ENCODE measurements at regions not wholly inside any gene's neighbourhood (a gene's known extent, or its start where the extent isn't known, plus 50 kb on each side); places are given as distances from the start of the nearest gene placed in this dataset.
"Not testable (repeated sequence)": the region's sequence is repeated elsewhere in the genome, so short reads cannot be mapped to it uniquely, and the experiment has no call there.

DNA sequence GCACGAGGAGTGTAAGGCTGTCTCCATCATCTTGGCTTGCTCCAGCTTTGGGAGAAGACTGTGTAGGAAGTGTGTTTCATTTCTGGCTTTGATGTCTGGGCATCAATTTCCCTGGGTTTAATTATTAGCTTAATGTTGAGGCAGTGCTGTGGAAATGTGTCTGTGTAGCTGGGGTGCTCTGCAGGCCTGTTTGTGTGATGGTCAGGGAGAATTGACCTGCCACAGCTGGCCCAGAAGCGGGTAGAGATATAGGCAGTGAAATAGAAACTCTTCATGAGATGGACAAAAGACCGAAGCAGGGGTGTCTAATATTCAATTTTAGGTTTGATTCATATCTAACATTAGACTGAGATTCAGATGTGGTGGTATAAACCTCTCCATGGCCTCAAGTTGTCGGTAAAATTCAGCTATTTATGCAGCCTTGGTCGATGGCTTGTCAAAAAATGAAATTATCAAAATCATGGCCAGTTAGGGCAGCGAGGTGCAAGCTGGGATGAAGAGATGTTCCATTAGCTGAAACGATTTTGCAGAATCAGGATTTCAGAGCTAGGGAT lies 95.3 kb upstream of the SNX9 start:
- Histone ChIP-seq H3K27ac (no peak overlapping the region), H3K36me3 (no peaks in the 10 kb centered on the region), H3K4me3 (no peak overlapping the region), H3K9me3 (replicated peaks) (peaks cover 7% of the 10 kb centered on the region; the same call in 1 of the 2 replicates), H3K27me3 (replicated peaks) (0 out of 2 replicates have a peak, but pooled peaks cover 3% of the 10 kb centered on the region), H3K4me1 (replicated peaks) (no peaks in the 10 kb centered on the region)
- DNase-seq (ENCODE audit: low read depth in 1 of 2, low spot score in 2 of 2) = no peak

DNA sequence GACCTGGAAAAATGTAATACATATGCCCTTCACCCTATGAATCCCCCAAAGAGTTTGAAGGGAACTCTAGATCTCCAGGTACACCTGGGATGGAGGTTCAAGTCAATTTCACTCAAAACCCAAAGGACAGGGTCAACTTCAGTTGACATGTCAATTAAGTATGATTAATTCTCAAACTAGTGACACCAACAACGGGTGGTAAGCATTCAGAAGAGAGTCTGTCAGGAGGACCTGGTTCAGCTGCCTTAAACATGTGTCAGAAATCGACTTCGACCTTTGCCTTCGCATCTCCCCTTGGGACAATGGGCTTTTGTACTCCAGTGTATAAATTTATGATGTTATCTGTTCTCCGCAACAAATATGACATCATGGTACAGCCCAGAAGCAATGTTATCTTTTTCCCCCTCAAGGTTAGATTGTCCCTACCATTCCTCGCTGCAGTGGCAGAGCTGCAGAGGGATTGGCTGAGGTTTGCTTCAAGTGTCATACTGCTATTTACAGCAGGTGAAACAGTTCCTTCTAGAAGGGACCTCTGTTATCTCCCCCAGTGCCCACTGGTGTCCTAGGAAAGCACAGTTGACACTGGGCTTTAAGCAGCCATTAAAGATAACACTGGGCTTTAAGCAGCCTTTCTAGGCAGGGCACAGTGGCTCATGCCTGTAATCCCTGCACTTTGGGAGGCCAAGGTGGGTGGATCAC lies 94.7 kb upstream of the SNX9 start:
- no peak for DNase-seq (ENCODE audit: low read depth in 1 of 2, low spot score in 2 of 2)
- Histone ChIP-seq H3K4me3 (no peak overlapping the region), H3K9me3 (replicated peaks) (peaks cover 7% of the 10 kb centered on the region; the same call in 1 of the 2 replicates), H3K27ac (no peak overlapping the region), H3K36me3 (no peaks in the 10 kb centered on the region), H3K4me1 (replicated peaks) (no peaks in the 10 kb centered on the region), H3K27me3 (replicated peaks) (0 out of 2 replicates have a peak, but pooled peaks cover 3% of the 10 kb centered on the region)

DNA sequence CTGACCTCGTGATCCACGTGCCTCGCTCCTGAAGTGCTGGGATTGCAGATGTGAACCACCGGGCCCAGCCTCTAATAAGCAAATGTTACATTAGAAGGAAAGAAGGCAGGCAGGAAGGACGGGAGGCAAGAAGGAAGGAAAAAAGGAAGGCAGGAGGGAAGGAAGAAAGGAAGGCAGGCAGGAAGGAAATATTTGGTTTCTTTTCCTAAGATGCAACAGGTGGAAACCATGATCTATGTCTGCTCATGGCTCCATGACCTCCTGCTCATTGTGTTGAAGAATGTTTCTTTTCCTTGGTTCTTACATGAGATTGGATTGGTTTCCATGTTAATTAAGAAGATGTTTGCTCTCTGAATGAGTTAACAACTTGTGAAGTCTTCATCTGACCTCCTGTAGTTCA lies 91.8 kb upstream of the SNX9 start:
- no peak for DNase-seq (ENCODE audit: low read depth in 1 of 2, low spot score in 2 of 2)
- Histone ChIP-seq H3K27ac (no peak overlapping the region), H3K4me3 (no peak overlapping the region), H3K4me1 (replicated peaks) (no peaks in the 10 kb centered on the region), H3K27me3 (replicated peaks) (no peaks in the 10 kb centered on the region), H3K9me3 (replicated peaks) (no peaks in the 10 kb centered on the region), H3K36me3 (no peaks in the 10 kb centered on the region)

DNA sequence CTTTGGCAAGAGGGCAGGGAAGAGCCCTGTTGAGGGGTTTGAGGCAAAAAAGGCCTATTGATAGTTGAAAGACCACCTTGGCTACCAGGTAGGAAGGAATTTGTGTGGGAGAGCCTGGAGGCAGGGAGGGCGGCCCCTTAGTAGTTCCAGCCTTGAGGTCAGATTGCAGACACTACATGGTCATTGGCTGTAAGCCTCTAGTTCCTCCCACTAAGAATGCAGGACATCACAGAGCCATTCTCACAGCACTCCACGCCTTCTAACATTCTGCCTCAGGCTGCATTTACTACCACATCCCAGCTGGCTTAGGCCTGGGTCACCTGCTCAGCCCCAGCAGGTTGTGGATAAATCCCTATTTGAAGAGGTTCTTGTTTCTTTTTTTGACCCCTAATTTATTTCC lies 91.0 kb upstream of the SNX9 start:
- Histone ChIP-seq H3K27ac (no peak overlapping the region), H3K4me3 (no peak overlapping the region), H3K9me3 (replicated peaks) (no peaks in the 10 kb centered on the region), H3K36me3 (no peaks in the 10 kb centered on the region), H3K27me3 (replicated peaks) (no peaks in the 10 kb centered on the region), H3K4me1 (replicated peaks) (no peaks in the 10 kb centered on the region)
- no peak for DNase-seq (ENCODE audit: low read depth in 1 of 2, low spot score in 2 of 2)

DNA sequence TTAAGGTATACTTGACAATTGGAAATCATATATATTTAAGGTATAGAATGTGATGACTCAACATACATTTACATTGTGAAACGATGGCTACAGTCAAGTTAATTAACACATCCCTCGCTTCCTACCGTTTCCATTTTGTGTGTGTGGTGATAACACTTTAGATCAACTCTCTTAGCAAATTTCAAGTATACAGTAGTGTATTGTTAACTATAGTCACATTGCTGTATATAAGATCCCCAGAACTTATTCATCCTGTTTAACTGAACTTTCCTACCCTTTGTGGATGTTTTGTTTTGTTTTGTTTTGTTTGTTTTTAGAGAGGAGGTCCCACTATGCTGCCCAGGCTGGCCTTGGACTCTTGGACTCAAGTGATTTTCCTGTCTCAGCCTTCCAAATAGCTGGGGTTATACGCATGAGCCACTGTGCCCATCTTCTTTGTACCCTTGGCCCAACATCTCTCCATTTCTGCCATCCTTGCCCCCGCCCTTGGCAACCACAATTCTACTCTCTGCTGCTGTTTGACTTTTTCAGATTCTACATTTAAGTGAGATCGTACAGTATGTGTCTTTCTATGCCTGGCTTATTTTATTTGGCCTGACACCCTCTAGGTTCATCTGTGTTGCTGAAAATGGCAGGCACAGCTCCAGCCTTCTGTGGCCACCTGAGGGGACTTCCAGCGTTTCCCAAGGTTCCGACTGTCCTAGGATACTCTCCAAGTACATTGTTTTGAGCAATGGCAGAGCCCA lies 90.5 kb upstream of the SNX9 start:
- DNase-seq (ENCODE audit: low read depth in 1 of 2, low spot score in 2 of 2) = no peak
- Histone ChIP-seq H3K27ac (no peak overlapping the region), H3K4me1 (replicated peaks) (no peaks in the 10 kb centered on the region), H3K4me3 (no peak overlapping the region), H3K27me3 (replicated peaks) (no peaks in the 10 kb centered on the region), H3K36me3 (no peaks in the 10 kb centered on the region), H3K9me3 (replicated peaks) (no peaks in the 10 kb centered on the region)

DNA sequence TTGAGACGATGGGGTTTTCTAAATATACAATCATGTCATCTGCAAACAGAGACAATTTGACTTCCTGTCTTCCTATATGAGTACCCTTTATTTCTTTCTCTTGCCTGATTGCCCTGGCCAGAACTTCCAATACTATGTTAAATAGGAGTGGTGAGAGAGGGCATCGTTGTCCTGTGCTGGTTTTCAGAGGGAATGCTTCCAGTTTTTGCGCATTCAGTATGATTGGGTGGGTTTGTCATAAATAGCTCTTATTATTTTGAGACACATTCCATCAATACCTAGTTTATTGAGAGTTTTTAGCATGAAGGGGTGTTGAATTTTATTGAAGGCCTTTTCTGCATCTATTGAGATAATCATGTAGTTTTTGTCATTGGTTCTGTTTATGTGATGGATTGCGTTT lies 86.5 kb upstream of the SNX9 start:
- not testable (repeated sequence) for DNase-seq (ENCODE audit: low read depth in 1 of 2, low spot score in 2 of 2); H3K36me3 ChIP-seq; H3K27ac ChIP-seq; H3K27me3 ChIP-seq (replicated peaks); H3K4me1 ChIP-seq (replicated peaks); H3K4me3 ChIP-seq; H3K9me3 ChIP-seq (replicated peaks)

DNA sequence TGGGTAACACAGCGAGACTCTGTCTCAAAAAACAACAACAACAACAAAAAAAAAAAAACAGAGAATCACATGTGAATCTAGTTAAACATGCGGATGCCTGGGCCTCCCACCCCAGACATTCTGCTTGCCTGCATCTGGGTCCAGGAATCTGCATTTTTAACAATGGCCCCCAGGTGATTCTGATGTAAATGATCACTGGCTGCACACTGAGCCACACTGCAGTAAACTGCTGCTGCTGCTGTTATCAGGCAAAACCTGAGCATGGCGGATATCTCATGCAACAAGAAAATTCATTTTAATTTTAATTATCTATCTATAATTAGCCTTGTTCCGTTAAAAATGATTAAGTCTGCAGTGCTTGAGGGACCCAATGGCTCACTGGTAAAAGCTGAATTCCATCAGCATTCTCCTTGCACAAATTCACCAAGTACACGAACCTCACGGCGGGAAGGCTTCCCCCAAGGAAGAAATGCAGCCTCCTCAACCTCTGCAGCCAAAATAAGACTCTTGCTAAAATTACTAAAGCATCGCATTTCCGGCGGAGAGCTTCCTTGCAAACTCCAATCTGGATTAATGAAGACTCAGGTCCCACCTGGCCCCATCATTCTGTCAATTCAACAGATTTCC lies 81.6 kb upstream of the SNX9 start:
- DNase-seq (ENCODE audit: low read depth in 1 of 2, low spot score in 2 of 2) = no peak
- Histone ChIP-seq H3K4me3 (no peak overlapping the region), H3K9me3 (replicated peaks) (no peaks in the 10 kb centered on the region), H3K36me3 (no peaks in the 10 kb centered on the region), H3K27me3 (replicated peaks) (0 out of 2 replicates have a peak, but pooled peaks cover 3% of the 10 kb centered on the region), H3K4me1 (replicated peaks) (no peaks in the 10 kb centered on the region), H3K27ac (no peak overlapping the region)

DNA sequence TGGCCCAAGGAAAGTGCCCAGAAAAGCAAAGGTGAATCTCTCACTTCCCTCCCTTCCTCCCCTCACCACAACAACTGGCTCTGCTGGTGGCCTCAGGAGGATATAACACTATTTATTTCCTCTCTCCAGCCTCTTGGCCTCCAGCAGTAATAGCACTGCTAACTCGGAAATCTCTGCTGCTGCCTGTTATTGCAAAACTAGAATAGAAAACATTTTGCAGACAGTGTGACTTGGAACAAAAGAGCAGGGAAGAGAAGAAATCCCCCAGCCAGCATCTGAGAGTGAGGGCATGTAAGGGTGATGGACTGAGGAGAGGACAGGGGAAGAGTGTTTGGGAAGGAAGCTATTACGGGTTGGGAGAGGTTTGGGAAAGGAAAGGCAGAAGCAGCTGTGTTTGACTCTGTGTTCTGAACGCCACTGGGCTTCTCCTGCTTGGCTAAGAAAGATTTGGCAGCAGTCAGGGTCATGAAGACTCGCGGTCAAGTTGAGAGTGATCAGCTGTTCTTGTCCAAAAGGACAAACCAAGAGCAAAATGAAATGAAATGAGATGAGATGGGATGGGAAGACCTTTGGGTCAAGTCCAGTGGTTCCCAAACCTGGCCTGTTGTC lies 81.0 kb upstream of the SNX9 start:
- Histone ChIP-seq H3K4me1 (replicated peaks) (no peaks in the 10 kb centered on the region), H3K4me3 (no peak overlapping the region), H3K9me3 (replicated peaks) (no peaks in the 10 kb centered on the region), H3K27ac (no peak overlapping the region), H3K36me3 (no peaks in the 10 kb centered on the region), H3K27me3 (replicated peaks) (0 out of 2 replicates have a peak, but pooled peaks cover 3% of the 10 kb centered on the region)
- DNase-seq (ENCODE audit: low read depth in 1 of 2, low spot score in 2 of 2) = no peak

DNA sequence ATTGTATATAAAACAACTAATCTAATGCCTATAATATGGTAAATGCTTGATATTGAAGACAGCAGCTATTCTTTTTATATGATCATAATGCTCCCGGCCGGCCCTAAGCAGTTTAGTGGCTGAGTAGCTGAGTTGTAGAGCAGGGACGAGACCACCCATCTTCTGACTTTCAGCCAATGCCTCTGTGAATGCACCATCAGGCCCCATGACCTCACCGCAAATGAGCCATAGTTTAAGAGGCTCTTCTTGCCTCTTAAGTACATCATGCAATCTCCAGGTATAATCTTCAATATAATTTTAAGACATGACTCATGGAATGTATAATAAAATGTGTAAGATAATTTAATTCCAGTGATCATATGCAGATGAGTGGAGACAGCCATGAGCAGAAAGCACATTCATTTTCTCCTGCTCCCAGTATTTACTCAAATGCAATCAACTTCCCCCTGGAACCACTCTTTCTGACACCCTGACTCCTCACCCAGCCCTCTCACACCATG lies 78.9 kb upstream of the SNX9 start:
- no peak overlapping the region for H3K27ac ChIP-seq
- H3K9me3 ChIP-seq (replicated peaks) = no peaks in the 10 kb centered on the region
- peaks cover 3% of the 10 kb centered on the region; the same call in 1 of the 2 replicates for H3K27me3 ChIP-seq (replicated peaks)
- no peaks in the 10 kb centered on the region for H3K36me3 ChIP-seq
- no peaks in the 10 kb centered on the region for H3K4me1 ChIP-seq (replicated peaks)
- H3K4me3 ChIP-seq = no peak overlapping the region
- DNase-seq (ENCODE audit: low read depth in 1 of 2, low spot score in 2 of 2) = no peak

DNA sequence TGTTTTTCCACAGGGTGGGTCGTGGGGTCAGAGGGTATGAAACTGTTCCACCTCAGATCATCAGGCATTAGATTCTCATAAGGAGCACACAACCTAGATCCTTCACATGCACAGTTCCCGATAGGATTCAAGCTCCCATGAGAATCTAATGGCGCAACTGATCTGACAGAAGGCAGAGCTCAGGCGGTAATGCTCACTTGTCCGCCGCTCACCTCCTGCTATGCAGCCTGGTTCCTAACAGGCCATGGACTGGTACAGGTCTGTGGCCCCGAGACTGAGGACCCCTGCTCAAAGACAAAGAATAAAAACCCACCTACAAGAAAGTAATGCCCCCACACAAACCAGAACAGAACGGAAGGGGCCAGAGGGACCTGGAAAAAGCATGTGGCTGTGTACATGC lies 76.1 kb upstream of the SNX9 start:
- Histone ChIP-seq H3K9me3 (replicated peaks) (no peaks in the 10 kb centered on the region), H3K4me1 (replicated peaks) (no peaks in the 10 kb centered on the region), H3K27me3 (replicated peaks) (peaks cover 3% of the 10 kb centered on the region; the same call in 1 of the 2 replicates), H3K36me3 (no peaks in the 10 kb centered on the region), H3K27ac (no peak overlapping the region), H3K4me3 (no peak overlapping the region)
- DNase-seq (ENCODE audit: low read depth in 1 of 2, low spot score in 2 of 2) = no peak

DNA sequence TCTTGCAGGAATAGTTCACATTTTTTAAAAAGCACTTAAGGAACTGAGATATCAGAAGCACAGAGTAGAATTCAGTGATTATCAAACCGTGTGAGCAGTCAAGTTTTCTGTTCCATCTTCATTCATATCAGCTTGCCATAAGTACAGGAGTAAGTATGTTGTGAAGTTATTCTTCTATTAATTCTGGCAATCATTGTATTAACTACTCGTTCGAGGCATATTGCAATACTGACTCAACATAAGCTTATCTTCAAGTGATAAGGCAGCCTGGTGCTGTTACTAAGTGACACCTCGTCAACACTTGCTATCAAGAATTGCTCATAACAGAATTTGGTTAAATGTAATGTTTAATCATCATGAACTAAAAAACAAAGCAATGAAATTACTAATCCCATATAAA lies 75.7 kb upstream of the SNX9 start:
- DNase-seq (ENCODE audit: low read depth in 1 of 2, low spot score in 2 of 2) = no peak
- no peak overlapping the region for H3K27ac ChIP-seq
- peaks cover 3% of the 10 kb centered on the region; the same call in 1 of the 2 replicates for H3K27me3 ChIP-seq (replicated peaks)
- no peaks in the 10 kb centered on the region for H3K4me1 ChIP-seq (replicated peaks)
- no peaks in the 10 kb centered on the region for H3K36me3 ChIP-seq
- no peaks in the 10 kb centered on the region for H3K9me3 ChIP-seq (replicated peaks)
- H3K4me3 ChIP-seq = no peak overlapping the region

DNA sequence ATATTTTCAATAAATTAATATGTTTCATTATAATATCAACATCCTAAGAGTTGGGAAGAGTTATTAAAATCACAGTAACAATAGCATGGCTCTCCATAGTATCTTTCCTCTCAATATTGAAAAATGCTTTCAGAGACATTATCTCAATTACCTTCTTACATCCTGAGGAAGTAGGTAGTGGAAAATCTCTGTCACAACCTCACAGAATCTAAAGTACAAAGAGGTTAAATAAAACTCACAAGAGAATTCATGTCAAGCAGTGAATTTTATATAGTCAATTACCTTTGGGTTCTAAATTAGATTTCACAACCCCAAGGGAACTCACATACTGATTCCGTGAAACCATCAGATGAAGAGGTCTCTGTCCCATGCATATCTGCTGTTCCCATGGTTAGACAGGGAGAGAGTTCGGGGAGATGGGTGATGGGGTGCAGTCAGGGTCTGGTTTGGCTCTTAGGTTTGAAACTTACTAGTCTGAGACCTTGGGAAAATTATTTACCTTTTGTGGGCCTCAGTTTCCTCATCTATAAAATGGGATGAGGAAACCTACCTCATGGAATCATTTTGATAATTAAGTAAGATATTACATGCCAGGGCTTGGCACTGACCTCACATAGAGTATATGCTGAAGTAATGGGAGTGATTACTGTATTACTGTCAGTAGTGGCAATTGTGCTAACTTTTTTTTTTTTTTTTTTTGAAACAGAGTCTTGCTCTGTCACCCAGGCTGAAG lies 74.0 kb upstream of the SNX9 start:
- Histone ChIP-seq H3K4me1 (replicated peaks) (no peaks in the 10 kb centered on the region), H3K27ac (no peak overlapping the region), H3K27me3 (replicated peaks) (peaks cover 3% of the 10 kb centered on the region; the same call in 1 of the 2 replicates), H3K9me3 (replicated peaks) (no peaks in the 10 kb centered on the region), H3K36me3 (no peaks in the 10 kb centered on the region), H3K4me3 (no peak overlapping the region)
- no peak for DNase-seq (ENCODE audit: low read depth in 1 of 2, low spot score in 2 of 2)

DNA sequence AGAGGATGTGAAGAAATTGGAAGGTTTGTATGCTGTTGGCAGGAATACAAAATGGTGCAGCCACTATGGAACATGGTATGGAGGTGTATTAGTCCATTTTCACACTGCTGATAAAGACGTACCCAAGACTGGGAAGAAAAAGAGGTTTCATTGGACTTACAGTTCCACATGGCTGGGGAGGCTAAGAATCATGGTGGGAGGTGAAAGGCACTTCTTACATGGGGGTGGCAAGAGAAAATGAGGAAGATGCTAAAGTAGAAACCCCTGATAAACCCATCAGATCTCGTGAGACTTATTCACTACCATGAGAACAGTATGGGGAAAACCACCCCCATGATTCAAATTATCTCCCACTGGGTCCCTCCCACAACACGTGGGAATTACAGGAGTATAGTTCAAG lies 72.1 kb upstream of the SNX9 start:
- H3K27ac ChIP-seq; H3K4me1 ChIP-seq (replicated peaks); H3K9me3 ChIP-seq (replicated peaks); H3K27me3 ChIP-seq (replicated peaks); H3K4me3 ChIP-seq; H3K36me3 ChIP-seq; DNase-seq (ENCODE audit: low read depth in 1 of 2, low spot score in 2 of 2): not testable (repeated sequence)
